HepG2 (cell line): ENCODE measurements at regions not wholly inside any gene's neighbourhood (a gene's known extent, or its start where the extent isn't known, plus 50 kb on each side); places are given as distances from the start of the nearest gene placed in this dataset.

Source experiments
- HMG20B ChIP-seq: conservative IDR thresholded peaks from 2 replicates; pipeline ENCODE4 v1.6.1; 2016; ENCODE audit warnings: missing genetic modification reagents, missing compliant biosample characterization
- JARID2 ChIP-seq: sonication (generic); formaldehyde crosslinking; IDR thresholded peaks from 2 replicates; pipeline ENCODE4 v1.8.1; 2023; ENCODE audit warnings: missing genetic modification reagents, inconsistent platforms; ENCODE audit not compliant: insufficient replicate concordance
- MEIS1 ChIP-seq: sonication (generic); formaldehyde crosslinking; IDR thresholded peaks from 2 replicates; pipeline ENCODE4 v1.9.0; 2021; ENCODE audit warnings: mild to moderate bottlenecking, missing genetic modification reagents, moderate library complexity, borderline replicate concordance
- NR2F1 ChIP-seq, 2 experiments: fragments of 450-650 bp in 1 of 2; formaldehyde crosslinking in 1 of 2; IDR thresholded peaks; 2 replicates each; pipeline versions ENCODE4 v1.5.0 to v1.6.1; 2016 to 2020; ENCODE audit warnings: mild to moderate bottlenecking in 1 of 2, missing compliant biosample characterization in 1 of 2, missing genetic modification reagents in 1 of 2, moderate library complexity in 1 of 2
- RFX1 ChIP-seq: fragments of 450-650 bp; IDR thresholded peaks from 2 replicates; pipeline ENCODE4 v1.6.1; 2017
- SIX1 ChIP-seq: sonication (generic); formaldehyde crosslinking; IDR thresholded peaks from 2 replicates; pipeline ENCODE4 v1.4.0; 2020; ENCODE audit warnings: missing genetic modification reagents, borderline replicate concordance
- SMAD3 ChIP-seq: sonication (generic); formaldehyde crosslinking; IDR thresholded peaks from 2 replicates; pipeline ENCODE4 v1.4.0; 2020; ENCODE audit warnings: missing genetic modification reagents
- U2AF1 ChIP-seq: fragments of 200-400 bp; formaldehyde crosslinking; optimal IDR thresholded peaks from 2 replicates; pipeline ENCODE3; 2017; ENCODE audit warnings: mild to moderate bottlenecking, low read depth, low read length
- ZNF138 ChIP-seq: sonication (generic); formaldehyde crosslinking; IDR thresholded peaks from 2 replicates; pipeline ENCODE4 v1.5.0; 2020; ENCODE audit warnings: mild to moderate bottlenecking, low read depth, missing genetic modification reagents
- ZNF333 ChIP-seq: sonication (generic); formaldehyde crosslinking; IDR thresholded peaks from 2 replicates; pipeline ENCODE4 v1.4.0; 2020; ENCODE audit warnings: mild to moderate bottlenecking, missing genetic modification reagents, borderline replicate concordance
- ZNF451 ChIP-seq: sonication (generic); formaldehyde crosslinking; IDR thresholded peaks from 2 replicates; pipeline ENCODE4 v1.5.0; 2020; ENCODE audit warnings: mild to moderate bottlenecking, missing genetic modification reagents
- ZNF546 ChIP-seq: sonication (generic); formaldehyde crosslinking; conservative IDR thresholded peaks from 2 replicates; pipeline ENCODE4 v1.8.1; 2023; ENCODE audit warnings: mild to moderate bottlenecking, missing genetic modification reagents
- ZNF644 ChIP-seq: IDR thresholded peaks from 2 replicates; pipeline ENCODE4 v1.6.1; 2016; ENCODE audit warnings: low read depth
- ZZZ3 ChIP-seq: sonication (generic); formaldehyde crosslinking; IDR thresholded peaks from 2 replicates; pipeline ENCODE4 v1.4.0; 2020; ENCODE audit warnings: missing genetic modification reagents, mild to moderate bottlenecking, borderline replicate concordance
- TF ChIP-seq, protein P1 (sequence below): sonication (generic); formaldehyde crosslinking; IDR thresholded peaks from 2 replicates; pipeline ENCODE4 v1.8.0; 2022; ENCODE audit warnings: low read depth, missing genetic modification reagents
- TF ChIP-seq, protein P2 (sequence below): sonication (generic); formaldehyde crosslinking; IDR thresholded peaks from 2 replicates; pipeline ENCODE4 v1.8.1; 2023; ENCODE audit warnings: missing genetic modification reagents, mild to moderate bottlenecking, borderline replicate concordance
- TF ChIP-seq, protein P3 (sequence below): sonication (generic); formaldehyde crosslinking; IDR thresholded peaks from 2 replicates; pipeline ENCODE4 v1.8.0; 2022; ENCODE audit warnings: missing genetic modification reagents, mild to moderate bottlenecking, moderate library complexity, borderline replicate concordance
- TF ChIP-seq, protein P4 (sequence below): sonication (generic); formaldehyde crosslinking; IDR thresholded peaks from 2 replicates; pipeline ENCODE4 v1.9.0; 2021; ENCODE audit warnings: missing genetic modification reagents, borderline replicate concordance
- TF ChIP-seq, protein P5 (sequence below): sonication (generic); formaldehyde crosslinking; IDR thresholded peaks from 2 replicates; pipeline ENCODE4 v1.8.0; 2022; ENCODE audit warnings: mild to moderate bottlenecking, missing genetic modification reagents, moderate library complexity
- TF ChIP-seq, protein P6 (sequence below): sonication (generic); formaldehyde crosslinking; IDR thresholded peaks from 2 replicates; pipeline ENCODE4 v1.5.0; 2020; ENCODE audit warnings: mild to moderate bottlenecking, missing genetic modification reagents

DNA sequence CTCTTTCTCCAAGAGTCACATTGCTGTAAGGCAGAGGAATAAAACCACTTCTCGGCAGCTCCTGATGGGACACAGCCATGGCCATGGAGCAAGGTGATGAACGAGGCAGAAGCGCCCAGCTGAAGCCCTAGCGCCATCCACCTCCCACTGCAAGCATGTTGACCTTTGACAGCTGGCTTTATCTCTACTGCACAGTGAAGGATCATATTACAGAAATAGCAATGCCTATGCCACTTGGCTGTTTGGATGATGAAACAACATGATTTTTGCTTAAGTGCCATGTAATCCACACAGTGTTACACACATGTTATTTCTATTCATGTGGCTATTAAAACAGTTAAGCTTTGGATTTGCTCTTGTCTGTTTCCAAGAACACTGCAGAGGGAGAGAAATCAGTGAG, 167.7 kb downstream of the VAPA start (continued):
- TF ChIP-seq SIX1 (CRISPR knock-in tag) (peak; percentile 95), SMAD3 (CRISPR knock-in tag) (no peak), ZZZ3 (CRISPR knock-in tag) (no peak), NR2F1 (CRISPR knock-in tag; IDR thresholded peaks at IDR 0.05) (peak; percentile 76 to 78), HMG20B (no peak), RFX1 (no peak), ZNF546 (CRISPR knock-in tag) (no peak), MEIS1 (CRISPR knock-in tag) (no peak), ZNF333 (CRISPR knock-in tag) (no peak), JARID2 (CRISPR knock-in tag) (no peak), ZNF138 (CRISPR knock-in tag) (no peak), U2AF1 (no peak), ZNF644 (CRISPR knock-in tag) (0 out of 2 replicates have a peak, but pooled peaks have one; percentile 53), ZNF451 (CRISPR knock-in tag) (no peak)
- TF ChIP-seq, protein P1, sequence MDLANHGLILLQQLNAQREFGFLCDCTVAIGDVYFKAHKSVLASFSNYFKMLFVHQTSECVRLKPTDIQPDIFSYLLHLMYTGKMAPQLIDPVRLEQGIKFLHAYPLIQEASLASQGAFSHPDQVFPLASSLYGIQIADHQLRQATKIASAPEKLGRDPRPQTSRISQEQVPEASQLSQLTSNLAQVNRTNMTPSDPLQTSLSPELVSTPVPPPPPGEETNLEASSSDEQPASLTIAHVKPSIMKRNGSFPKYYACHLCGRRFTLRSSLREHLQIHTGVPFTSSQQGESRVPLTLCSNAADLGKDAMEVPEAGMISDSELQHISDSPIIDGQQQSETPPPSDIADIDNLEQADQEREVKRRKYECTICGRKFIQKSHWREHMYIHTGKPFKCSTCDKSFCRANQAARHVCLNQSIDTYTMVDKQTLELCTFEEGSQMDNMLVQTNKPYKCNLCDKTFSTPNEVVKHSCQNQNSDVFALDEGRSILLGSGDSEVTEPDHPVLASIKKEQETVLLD (CRISPR knock-in tag) = no peak
- TF ChIP-seq, protein P2, sequence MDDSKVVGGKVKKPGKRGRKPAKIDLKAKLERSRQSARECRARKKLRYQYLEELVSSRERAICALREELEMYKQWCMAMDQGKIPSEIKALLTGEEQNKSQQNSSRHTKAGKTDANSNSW (CRISPR knock-in tag) = no peak
- TF ChIP-seq, protein P3, sequence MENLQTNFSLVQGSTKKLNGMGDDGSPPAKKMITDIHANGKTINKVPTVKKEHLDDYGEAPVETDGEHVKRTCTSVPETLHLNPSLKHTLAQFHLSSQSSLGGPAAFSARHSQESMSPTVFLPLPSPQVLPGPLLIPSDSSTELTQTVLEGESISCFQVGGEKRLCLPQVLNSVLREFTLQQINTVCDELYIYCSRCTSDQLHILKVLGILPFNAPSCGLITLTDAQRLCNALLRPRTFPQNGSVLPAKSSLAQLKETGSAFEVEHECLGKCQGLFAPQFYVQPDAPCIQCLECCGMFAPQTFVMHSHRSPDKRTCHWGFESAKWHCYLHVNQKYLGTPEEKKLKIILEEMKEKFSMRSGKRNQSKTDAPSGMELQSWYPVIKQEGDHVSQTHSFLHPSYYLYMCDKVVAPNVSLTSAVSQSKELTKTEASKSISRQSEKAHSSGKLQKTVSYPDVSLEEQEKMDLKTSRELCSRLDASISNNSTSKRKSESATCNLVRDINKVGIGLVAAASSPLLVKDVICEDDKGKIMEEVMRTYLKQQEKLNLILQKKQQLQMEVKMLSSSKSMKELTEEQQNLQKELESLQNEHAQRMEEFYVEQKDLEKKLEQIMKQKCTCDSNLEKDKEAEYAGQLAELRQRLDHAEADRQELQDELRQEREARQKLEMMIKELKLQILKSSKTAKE (CRISPR knock-in tag) = no peak
- TF ChIP-seq, protein P4, sequence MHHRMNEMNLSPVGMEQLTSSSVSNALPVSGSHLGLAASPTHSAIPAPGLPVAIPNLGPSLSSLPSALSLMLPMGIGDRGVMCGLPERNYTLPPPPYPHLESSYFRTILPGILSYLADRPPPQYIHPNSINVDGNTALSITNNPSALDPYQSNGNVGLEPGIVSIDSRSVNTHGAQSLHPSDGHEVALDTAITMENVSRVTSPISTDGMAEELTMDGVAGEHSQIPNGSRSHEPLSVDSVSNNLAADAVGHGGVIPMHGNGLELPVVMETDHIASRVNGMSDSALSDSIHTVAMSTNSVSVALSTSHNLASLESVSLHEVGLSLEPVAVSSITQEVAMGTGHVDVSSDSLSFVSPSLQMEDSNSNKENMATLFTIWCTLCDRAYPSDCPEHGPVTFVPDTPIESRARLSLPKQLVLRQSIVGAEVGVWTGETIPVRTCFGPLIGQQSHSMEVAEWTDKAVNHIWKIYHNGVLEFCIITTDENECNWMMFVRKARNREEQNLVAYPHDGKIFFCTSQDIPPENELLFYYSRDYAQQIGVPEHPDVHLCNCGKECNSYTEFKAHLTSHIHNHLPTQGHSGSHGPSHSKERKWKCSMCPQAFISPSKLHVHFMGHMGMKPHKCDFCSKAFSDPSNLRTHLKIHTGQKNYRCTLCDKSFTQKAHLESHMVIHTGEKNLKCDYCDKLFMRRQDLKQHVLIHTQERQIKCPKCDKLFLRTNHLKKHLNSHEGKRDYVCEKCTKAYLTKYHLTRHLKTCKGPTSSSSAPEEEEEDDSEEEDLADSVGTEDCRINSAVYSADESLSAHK (CRISPR knock-in tag) = no peak
- TF ChIP-seq, protein P5, sequence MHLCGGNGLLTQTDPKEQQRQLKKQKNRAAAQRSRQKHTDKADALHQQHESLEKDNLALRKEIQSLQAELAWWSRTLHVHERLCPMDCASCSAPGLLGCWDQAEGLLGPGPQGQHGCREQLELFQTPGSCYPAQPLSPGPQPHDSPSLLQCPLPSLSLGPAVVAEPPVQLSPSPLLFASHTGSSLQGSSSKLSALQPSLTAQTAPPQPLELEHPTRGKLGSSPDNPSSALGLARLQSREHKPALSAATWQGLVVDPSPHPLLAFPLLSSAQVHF (CRISPR knock-in tag) = no peak
- TF ChIP-seq, protein P6, sequence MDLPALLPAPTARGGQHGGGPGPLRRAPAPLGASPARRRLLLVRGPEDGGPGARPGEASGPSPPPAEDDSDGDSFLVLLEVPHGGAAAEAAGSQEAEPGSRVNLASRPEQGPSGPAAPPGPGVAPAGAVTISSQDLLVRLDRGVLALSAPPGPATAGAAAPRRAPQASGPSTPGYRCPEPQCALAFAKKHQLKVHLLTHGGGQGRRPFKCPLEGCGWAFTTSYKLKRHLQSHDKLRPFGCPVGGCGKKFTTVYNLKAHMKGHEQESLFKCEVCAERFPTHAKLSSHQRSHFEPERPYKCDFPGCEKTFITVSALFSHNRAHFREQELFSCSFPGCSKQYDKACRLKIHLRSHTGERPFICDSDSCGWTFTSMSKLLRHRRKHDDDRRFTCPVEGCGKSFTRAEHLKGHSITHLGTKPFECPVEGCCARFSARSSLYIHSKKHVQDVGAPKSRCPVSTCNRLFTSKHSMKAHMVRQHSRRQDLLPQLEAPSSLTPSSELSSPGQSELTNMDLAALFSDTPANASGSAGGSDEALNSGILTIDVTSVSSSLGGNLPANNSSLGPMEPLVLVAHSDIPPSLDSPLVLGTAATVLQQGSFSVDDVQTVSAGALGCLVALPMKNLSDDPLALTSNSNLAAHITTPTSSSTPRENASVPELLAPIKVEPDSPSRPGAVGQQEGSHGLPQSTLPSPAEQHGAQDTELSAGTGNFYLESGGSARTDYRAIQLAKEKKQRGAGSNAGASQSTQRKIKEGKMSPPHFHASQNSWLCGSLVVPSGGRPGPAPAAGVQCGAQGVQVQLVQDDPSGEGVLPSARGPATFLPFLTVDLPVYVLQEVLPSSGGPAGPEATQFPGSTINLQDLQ (CRISPR knock-in tag) = no peak
